ENCODE measurements at regions not wholly inside any gene's neighbourhood (a gene's known extent, or its start where the extent isn't known, plus 50 kb on each side); places are given as distances from the start of the nearest gene placed in this dataset.

DNA sequence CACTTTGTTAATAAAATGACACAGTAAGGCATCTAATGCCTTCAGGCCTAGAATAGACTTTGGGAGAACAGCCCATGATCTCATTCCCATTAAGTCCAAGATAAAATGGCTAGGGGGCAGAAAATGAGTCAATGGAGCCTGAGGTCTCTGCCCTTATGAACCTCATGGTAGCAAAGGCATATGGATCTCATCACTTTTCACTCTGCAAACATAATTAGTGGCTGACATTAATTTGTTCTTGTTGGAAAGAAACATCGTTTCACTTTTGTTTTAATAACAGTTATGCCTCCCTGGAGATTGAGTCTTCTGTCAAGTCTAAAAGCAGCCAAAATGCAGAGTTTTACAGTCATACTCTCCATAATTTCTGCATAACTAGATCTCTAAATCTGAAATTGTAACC is 111.8 kb upstream of the API5 start:
- H3K4me3 ChIP-seq (ENCODE audit: low read length): no peak overlapping the region
- H3K27me3 ChIP-seq (ENCODE audit: insufficient read depth, low read depth, low read length): no peaks in the 10 kb centered on the region

DNA sequence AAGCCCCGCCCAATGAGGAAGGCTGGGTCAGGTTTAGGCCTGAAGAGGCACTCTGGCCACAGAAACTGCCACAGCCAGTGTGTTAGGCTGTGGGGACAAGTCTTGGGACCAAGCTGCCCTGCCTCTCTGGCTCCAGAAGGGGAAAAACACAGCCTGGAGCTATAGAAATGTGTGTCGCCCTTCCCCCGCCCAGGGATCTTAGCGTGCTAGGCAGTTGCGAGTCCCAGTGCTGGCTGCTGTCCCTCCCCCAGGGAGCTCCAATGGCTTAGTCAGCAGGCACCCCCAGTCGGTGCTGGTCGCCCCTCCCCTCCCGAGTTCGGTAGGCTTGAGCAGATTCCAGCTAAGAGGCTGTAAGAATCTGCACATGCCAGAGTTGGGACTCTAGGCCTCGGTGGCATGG is 99.5 kb upstream of the API5 start:
- no peak overlapping the region for H3K4me3 ChIP-seq (ENCODE audit: low read length)
- no peak overlapping the region for H2AFZ ChIP-seq (ENCODE audit: low read depth, low read length)
- H3K27me3 ChIP-seq (ENCODE audit: insufficient read depth, low read depth, low read length): no peaks in the 10 kb centered on the region
- H3F3A ChIP-seq (ENCODE audit: insufficient read depth, low read length, poor library complexity, severe bottlenecking): no peaks in the 10 kb centered on the region
- TF ChIP-seq, protein P1, sequence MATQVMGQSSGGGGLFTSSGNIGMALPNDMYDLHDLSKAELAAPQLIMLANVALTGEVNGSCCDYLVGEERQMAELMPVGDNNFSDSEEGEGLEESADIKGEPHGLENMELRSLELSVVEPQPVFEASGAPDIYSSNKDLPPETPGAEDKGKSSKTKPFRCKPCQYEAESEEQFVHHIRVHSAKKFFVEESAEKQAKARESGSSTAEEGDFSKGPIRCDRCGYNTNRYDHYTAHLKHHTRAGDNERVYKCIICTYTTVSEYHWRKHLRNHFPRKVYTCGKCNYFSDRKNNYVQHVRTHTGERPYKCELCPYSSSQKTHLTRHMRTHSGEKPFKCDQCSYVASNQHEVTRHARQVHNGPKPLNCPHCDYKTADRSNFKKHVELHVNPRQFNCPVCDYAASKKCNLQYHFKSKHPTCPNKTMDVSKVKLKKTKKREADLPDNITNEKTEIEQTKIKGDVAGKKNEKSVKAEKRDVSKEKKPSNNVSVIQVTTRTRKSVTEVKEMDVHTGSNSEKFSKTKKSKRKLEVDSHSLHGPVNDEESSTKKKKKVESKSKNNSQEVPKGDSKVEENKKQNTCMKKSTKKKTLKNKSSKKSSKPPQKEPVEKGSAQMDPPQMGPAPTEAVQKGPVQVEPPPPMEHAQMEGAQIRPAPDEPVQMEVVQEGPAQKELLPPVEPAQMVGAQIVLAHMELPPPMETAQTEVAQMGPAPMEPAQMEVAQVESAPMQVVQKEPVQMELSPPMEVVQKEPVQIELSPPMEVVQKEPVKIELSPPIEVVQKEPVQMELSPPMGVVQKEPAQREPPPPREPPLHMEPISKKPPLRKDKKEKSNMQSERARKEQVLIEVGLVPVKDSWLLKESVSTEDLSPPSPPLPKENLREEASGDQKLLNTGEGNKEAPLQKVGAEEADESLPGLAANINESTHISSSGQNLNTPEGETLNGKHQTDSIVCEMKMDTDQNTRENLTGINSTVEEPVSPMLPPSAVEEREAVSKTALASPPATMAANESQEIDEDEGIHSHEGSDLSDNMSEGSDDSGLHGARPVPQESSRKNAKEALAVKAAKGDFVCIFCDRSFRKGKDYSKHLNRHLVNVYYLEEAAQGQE (IDR thresholded peaks at IDR 0.05; ENCODE audit: borderline replicate concordance): no peak
- no peak for TF ChIP-seq EZH2 (IDR thresholded peaks at IDR 0.05; ENCODE audit: borderline replicate concordance, insufficient read depth, low read length, poor library complexity, severe bottlenecking)
- H3K9me2 ChIP-seq (ENCODE audit: insufficient read depth, low read length): no peaks in the 10 kb centered on the region
- no peak overlapping the region for H3K4me2 ChIP-seq (ENCODE audit: low read length)
- H3K36me3 ChIP-seq (ENCODE audit: insufficient read depth, low read length): no peaks in the 10 kb centered on the region
- no peaks in the 10 kb centered on the region for H4K20me1 ChIP-seq (ENCODE audit: insufficient read depth)
- no peaks in the 10 kb centered on the region for H3K79me2 ChIP-seq (replicated peaks; ENCODE audit: insufficient read depth, low read length)
- no peaks in the 10 kb centered on the region for H3K9me3 ChIP-seq (ENCODE audit: low read length)
- no peak overlapping the region for H3K27ac ChIP-seq (ENCODE audit: low read length)
- H3K9ac ChIP-seq (ENCODE audit: low read length): no peak overlapping the region

More for the DNA sequence above, 111.8 kb upstream of the API5 start:
- H3K27ac ChIP-seq (ENCODE audit: low read length): no peak overlapping the region
- H3F3A ChIP-seq (ENCODE audit: insufficient read depth, low read length, poor library complexity, severe bottlenecking): no peaks in the 10 kb centered on the region
- no peaks in the 10 kb centered on the region for H3K9me2 ChIP-seq (ENCODE audit: insufficient read depth, low read length)
- no peak overlapping the region for H3K9ac ChIP-seq (ENCODE audit: low read length)
- no peak for TF ChIP-seq EZH2 (IDR thresholded peaks at IDR 0.05; ENCODE audit: borderline replicate concordance, insufficient read depth, low read length, poor library complexity, severe bottlenecking)
- no peak for TF ChIP-seq RAD21 (conservative IDR thresholded peaks at IDR 0.05)
- TF ChIP-seq, protein P1 (IDR thresholded peaks at IDR 0.05; ENCODE audit: borderline replicate concordance): no peak
- TF ChIP-seq SMC3 (conservative IDR thresholded peaks at IDR 0.05; ENCODE audit: poor library complexity): no peak
- TF ChIP-seq MXI1 (conservative IDR thresholded peaks at IDR 0.05; ENCODE audit: poor library complexity, severe bottlenecking): no peak
- TF ChIP-seq TAF1 (IDR thresholded peaks at IDR 0.05; ENCODE audit: low read depth): no peak
- TF ChIP-seq, protein P2, sequence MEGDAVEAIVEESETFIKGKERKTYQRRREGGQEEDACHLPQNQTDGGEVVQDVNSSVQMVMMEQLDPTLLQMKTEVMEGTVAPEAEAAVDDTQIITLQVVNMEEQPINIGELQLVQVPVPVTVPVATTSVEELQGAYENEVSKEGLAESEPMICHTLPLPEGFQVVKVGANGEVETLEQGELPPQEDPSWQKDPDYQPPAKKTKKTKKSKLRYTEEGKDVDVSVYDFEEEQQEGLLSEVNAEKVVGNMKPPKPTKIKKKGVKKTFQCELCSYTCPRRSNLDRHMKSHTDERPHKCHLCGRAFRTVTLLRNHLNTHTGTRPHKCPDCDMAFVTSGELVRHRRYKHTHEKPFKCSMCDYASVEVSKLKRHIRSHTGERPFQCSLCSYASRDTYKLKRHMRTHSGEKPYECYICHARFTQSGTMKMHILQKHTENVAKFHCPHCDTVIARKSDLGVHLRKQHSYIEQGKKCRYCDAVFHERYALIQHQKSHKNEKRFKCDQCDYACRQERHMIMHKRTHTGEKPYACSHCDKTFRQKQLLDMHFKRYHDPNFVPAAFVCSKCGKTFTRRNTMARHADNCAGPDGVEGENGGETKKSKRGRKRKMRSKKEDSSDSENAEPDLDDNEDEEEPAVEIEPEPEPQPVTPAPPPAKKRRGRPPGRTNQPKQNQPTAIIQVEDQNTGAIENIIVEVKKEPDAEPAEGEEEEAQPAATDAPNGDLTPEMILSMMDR (IDR thresholded peaks at IDR 0.05; ENCODE audit: poor library complexity, severe bottlenecking): no peak
- TF ChIP-seq POLR2AphosphoS5 (IDR thresholded peaks at IDR 0.05): no peak
- TF ChIP-seq EP300 (conservative IDR thresholded peaks at IDR 0.05; ENCODE audit: poor library complexity, severe bottlenecking): no peak
- H3K4me2 ChIP-seq (ENCODE audit: low read length): no peak overlapping the region
- H3K79me2 ChIP-seq (replicated peaks; ENCODE audit: insufficient read depth, low read length): no peaks in the 10 kb centered on the region
- H4K20me1 ChIP-seq (ENCODE audit: insufficient read depth): no peaks in the 10 kb centered on the region
- no peaks in the 10 kb centered on the region for H3K36me3 ChIP-seq (ENCODE audit: insufficient read depth, low read length)
- no peaks in the 10 kb centered on the region for H3K9me3 ChIP-seq (ENCODE audit: low read length)
- H2AFZ ChIP-seq (ENCODE audit: low read depth, low read length): no peak overlapping the region
